GM04504 (cell line): ENCODE measurements at regions not wholly inside any gene's neighbourhood (a gene's known extent, or its start where the extent isn't known, plus 50 kb on each side); places are given as distances from the start of the nearest gene placed in this dataset.
"Not testable (repeated sequence)": the region's sequence is repeated elsewhere in the genome, so short reads cannot be mapped to it uniquely, and the experiment has no call there.

ENCODE experiments used
- DNase-seq: peaks from one replicate; pipeline ENCODE4 v3.0.0-alpha.2; 2012; ENCODE audit warnings: low read depth

- no peak for DNase-seq
These were observed 848.6 kb downstream of the PDCD6IP start for GRCh38 chr3:34646911-34647460.

GRCh38 chr3:34650131-34650530 is 851.7 kb downstream of the PDCD6IP start:
- no peak for DNase-seq

GRCh38 chr3:34668915-34669314 is 870.5 kb downstream of the PDCD6IP start:
- no peak for DNase-seq

GRCh38 chr3:34669490-34669889 is 871.1 kb downstream of the PDCD6IP start:
- DNase-seq = no peak

GRCh38 chr3:34675383-34676120 is 877.1 kb downstream of the PDCD6IP start:
- DNase-seq = no peak

- no peak for DNase-seq
These were observed 878.0 kb downstream of the PDCD6IP start for GRCh38 chr3:34676436-34676835.

- no peak for DNase-seq
These were observed 880.1 kb downstream of the PDCD6IP start for GRCh38 chr3:34678575-34678974.

GRCh38 chr3:34679055-34679454 is 880.6 kb downstream of the PDCD6IP start:
- not testable (repeated sequence) for DNase-seq

GRCh38 chr3:34683851-34684250 is 885.4 kb downstream of the PDCD6IP start:
- peak; percentile 3 for DNase-seq

GRCh38 chr3:34686541-34686940 is 888.1 kb downstream of the PDCD6IP start:
- no peak for DNase-seq

GRCh38 chr3:34687671-34688070 is 889.2 kb downstream of the PDCD6IP start:
- DNase-seq = no peak

GRCh38 chr3:34696831-34697230 is 898.4 kb downstream of the PDCD6IP start:
- no peak for DNase-seq

GRCh38 chr3:34703053-34703452 is 904.6 kb downstream of the PDCD6IP start:
- DNase-seq = no peak

- no peak for DNase-seq
These were observed 914.3 kb upstream of the ARPP21 start for GRCh38 chr3:34724916-34725499.

- no peak for DNase-seq
These were observed 913.6 kb upstream of the ARPP21 start for GRCh38 chr3:34725774-34726173.

- no peak for DNase-seq
These were observed 911.6 kb upstream of the ARPP21 start for GRCh38 chr3:34727700-34728099.

GRCh38 chr3:34742151-34742550 is 897.2 kb upstream of the ARPP21 start:
- no peak for DNase-seq

- DNase-seq = no peak
These were observed 880.6 kb upstream of the ARPP21 start for GRCh38 chr3:34758630-34759261.

GRCh38 chr3:34777386-34777785 is 861.9 kb upstream of the ARPP21 start:
- no peak for DNase-seq

- no peak for DNase-seq
These were observed 860.2 kb upstream of the ARPP21 start for GRCh38 chr3:34779092-34779491.

GRCh38 chr3:34780294-34780693 is 859.0 kb upstream of the ARPP21 start:
- DNase-seq = no peak

GRCh38 chr3:34780973-34781372 is 858.4 kb upstream of the ARPP21 start:
- no peak for DNase-seq

GRCh38 chr3:34782871-34783270 is 856.5 kb upstream of the ARPP21 start:
- DNase-seq = no peak
